A673 (cell line): ENCODE measurements at regions not wholly inside any gene's neighbourhood (a gene's known extent, or its start where the extent isn't known, plus 50 kb on each side); places are given as distances from the start of the nearest gene placed in this dataset.

ENCODE experiments used
- BruUV-seq: library from RNA; stranded (reverse); fragments of 400-500 nt; replicated peaks from 2 replicates; lab custom pipeline; 2021; lab: Mats Ljungman, UMichigan
- CTCF ChIA-PET: fragments of 300-600 bp; sonication (Branson Sonifier 250); formaldehyde crosslinking; loops from one replicate; lab custom pipeline; 2022; ENCODE audit warnings: antibody characterized with exemption; lab: Charles Lee
- POLR2A ChIA-PET: fragments of 300-600 bp; sonication (Branson Sonifier 250); formaldehyde crosslinking; loops from one replicate; lab custom pipeline; 2022; ENCODE audit warnings: antibody characterized with exemption; ENCODE audit not compliant: low non-redundant PET; lab: Charles Lee
- DNase-seq: peaks from one replicate; pipeline ENCODE4 v3.0.0-alpha.2; 2015; ENCODE audit warnings: low spot score
- H3K27ac ChIP-seq: fragments of 200-600 bp; sonication (generic); 2 replicates; pipeline ENCODE4 v1.5.1; 2016; ENCODE audit warnings: mixed run types, low read depth, mild to moderate bottlenecking, mixed read lengths, antibody characterized with exemption, low read length; ENCODE audit not compliant: poor library complexity, severe bottlenecking
- H3K27me3 ChIP-seq: fragments of 200-600 bp; sonication (generic); replicated peaks from 2 replicates; pipeline ENCODE4 v1.6.1; 2017; ENCODE audit warnings: mixed run types, low read depth, mild to moderate bottlenecking, mixed read lengths, antibody characterized with exemption, low read length; ENCODE audit not compliant: insufficient read depth, poor library complexity
- H3K36me3 ChIP-seq: fragments of 200-600 bp; sonication (generic); 2 replicates; pipeline ENCODE4 v1.6.1; 2016; ENCODE audit warnings: mixed run types, mild to moderate bottlenecking, mixed read lengths, antibody characterized with exemption, low read length; ENCODE audit not compliant: insufficient read depth, poor library complexity, severe bottlenecking
- H3K4me1 ChIP-seq: fragments of 200-600 bp; sonication (generic); 2 replicates; pipeline ENCODE4 v1.6.1; 2017; ENCODE audit warnings: mixed run types, mild to moderate bottlenecking, mixed read lengths, antibody characterized with exemption, low read length; ENCODE audit not compliant: insufficient read depth, poor library complexity, severe bottlenecking
- H3K4me3 ChIP-seq: fragments of 200-600 bp; sonication (generic); 2 replicates; pipeline ENCODE4 v1.5.1; 2016; ENCODE audit warnings: low read depth, mixed run types, mild to moderate bottlenecking, mixed read lengths, low read length; ENCODE audit not compliant: poor library complexity, severe bottlenecking
- H3K9me3 ChIP-seq: fragments of 200-600 bp; sonication (generic); 2 replicates; pipeline ENCODE4 v1.6.1; 2016; ENCODE audit warnings: mixed run types, low read depth, mild to moderate bottlenecking, mixed read lengths, antibody characterized with exemption, low read length; ENCODE audit not compliant: poor library complexity, severe bottlenecking
- EZH2 ChIP-seq: fragments of 200-600 bp; sonication (generic); IDR thresholded peaks from 2 replicates; pipeline ENCODE4 v1.6.1; 2017; ENCODE audit warnings: borderline replicate concordance, low read depth, mild to moderate bottlenecking, mixed read lengths, antibody characterized with exemption, low read length; ENCODE audit not compliant: poor library complexity, severe bottlenecking
- intact Hi-C: fragments of 100-400 bp; cut with micrococcal nuclease; formaldehyde crosslinking; loops from one replicate; pipeline ENCODE4 v1.10.0; 2022; ENCODE audit not compliant: unreplicated experiment
- TF ChIP-seq, protein P1 (sequence below): fragments of 300-800, 200-600 bp; sonication (generic); conservative IDR thresholded peaks from 2 replicates; pipeline ENCODE4 v1.5.1; 2017; ENCODE audit warnings: low read depth, mild to moderate bottlenecking, antibody characterized with exemption, low read length, moderate library complexity, mixed read lengths

DNA sequence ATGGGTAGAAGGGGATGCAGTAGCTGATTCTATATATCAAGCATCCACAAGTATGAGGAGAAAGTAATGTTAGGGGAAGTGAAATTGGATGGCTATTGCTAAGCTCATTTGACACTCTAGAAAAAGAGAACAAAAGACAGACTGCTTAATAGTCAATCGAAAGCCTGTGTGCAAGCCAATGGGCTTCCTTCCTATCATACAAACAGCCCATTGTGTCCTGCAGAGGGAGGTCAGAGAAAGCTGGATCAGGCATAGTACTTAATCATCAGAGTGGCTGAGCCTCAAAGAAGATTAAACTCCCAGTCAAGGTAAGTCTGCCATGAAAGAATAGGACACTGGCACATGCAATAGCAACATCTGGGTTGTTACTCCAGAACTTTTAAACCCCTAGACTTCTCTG is 50.9 kb upstream of the PGR start:
- Histone ChIP-seq H3K4me3 (no peak overlapping the region), H3K9me3 (no peaks in the 10 kb centered on the region), H3K27me3 (no peaks in the 10 kb centered on the region), H3K27ac (no peak overlapping the region), H3K4me1 (no peaks in the 10 kb centered on the region), H3K36me3 (no peaks in the 10 kb centered on the region)
- DNase-seq: no peak
- POLR2A ChIA-PET: no interaction called here
- no TSS peak for BruUV-seq
- no peak for TF ChIP-seq EZH2
- TF ChIP-seq, protein P1, sequence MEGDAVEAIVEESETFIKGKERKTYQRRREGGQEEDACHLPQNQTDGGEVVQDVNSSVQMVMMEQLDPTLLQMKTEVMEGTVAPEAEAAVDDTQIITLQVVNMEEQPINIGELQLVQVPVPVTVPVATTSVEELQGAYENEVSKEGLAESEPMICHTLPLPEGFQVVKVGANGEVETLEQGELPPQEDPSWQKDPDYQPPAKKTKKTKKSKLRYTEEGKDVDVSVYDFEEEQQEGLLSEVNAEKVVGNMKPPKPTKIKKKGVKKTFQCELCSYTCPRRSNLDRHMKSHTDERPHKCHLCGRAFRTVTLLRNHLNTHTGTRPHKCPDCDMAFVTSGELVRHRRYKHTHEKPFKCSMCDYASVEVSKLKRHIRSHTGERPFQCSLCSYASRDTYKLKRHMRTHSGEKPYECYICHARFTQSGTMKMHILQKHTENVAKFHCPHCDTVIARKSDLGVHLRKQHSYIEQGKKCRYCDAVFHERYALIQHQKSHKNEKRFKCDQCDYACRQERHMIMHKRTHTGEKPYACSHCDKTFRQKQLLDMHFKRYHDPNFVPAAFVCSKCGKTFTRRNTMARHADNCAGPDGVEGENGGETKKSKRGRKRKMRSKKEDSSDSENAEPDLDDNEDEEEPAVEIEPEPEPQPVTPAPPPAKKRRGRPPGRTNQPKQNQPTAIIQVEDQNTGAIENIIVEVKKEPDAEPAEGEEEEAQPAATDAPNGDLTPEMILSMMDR: no peak
- CTCF ChIA-PET: interaction anchor here (0.6 kb wide), 1 partner anchor 156 kb away, joined by 3 read pairs; no protein-coding TSS in a partner anchor
- intact Hi-C loops: no loop called here
